HCT116 (cell line): ENCODE measurements at regions not wholly inside any gene's neighbourhood (a gene's known extent, or its start where the extent isn't known, plus 50 kb on each side); places are given as distances from the start of the nearest gene placed in this dataset.

Experiments used
- CEBPB ChIP-seq: IDR thresholded peaks from 2 replicates; pipeline ENCODE4 v1.6.1; 2012; ENCODE audit warnings: low read depth
- ELF1 ChIP-seq: IDR thresholded peaks from 2 replicates; pipeline ENCODE4 v1.6.1; 2012; ENCODE audit warnings: low read depth, borderline replicate concordance
- EZH2phosphoT487 ChIP-seq: fragments of 200-600 bp; IDR thresholded peaks from 2 replicates; pipeline ENCODE4 v1.6.1; 2018; ENCODE audit warnings: antibody characterized with exemption, borderline replicate concordance
- POLR2A ChIP-seq: IDR thresholded peaks from 2 replicates; pipeline ENCODE4 v1.7.0; 2011; ENCODE audit warnings: borderline replicate concordance; ENCODE audit not compliant: insufficient read depth, insufficient read length; ENCODE audit errors: extremely low read depth
- POLR2AphosphoS5 ChIP-seq: IDR thresholded peaks from 2 replicates; pipeline ENCODE4 v1.6.1; 2011; ENCODE audit warnings: mild to moderate bottlenecking, low read depth, low read length, moderate library complexity
- SIN3A ChIP-seq: IDR thresholded peaks from 2 replicates; pipeline ENCODE4 v1.6.1; 2012; ENCODE audit warnings: low read depth
- TF ChIP-seq, protein P1 (sequence below), 3 experiments: fragments of 200-600 bp in 1 of 3; sonication (generic) in 1 of 3; IDR thresholded peaks in 2 of 3; conservative IDR thresholded peaks in 1 of 3; 2 replicates each; pipeline ENCODE4 v1.5.1; 2012 to 2017; ENCODE audit warnings: low read depth in 2 of 3, low read length in 2 of 3, antibody characterized with exemption in 1 of 3, borderline replicate concordance in 1 of 3, control low read depth in 1 of 3, mild to moderate bottlenecking in 1 of 3, mixed read lengths in 1 of 3, mixed run types in 1 of 3, moderate library complexity in 1 of 3; ENCODE audit not compliant: insufficient read depth in 1 of 3
- TF ChIP-seq, protein P2 (sequence below): IDR thresholded peaks from 2 replicates; pipeline ENCODE4 v1.6.1; 2012; ENCODE audit warnings: low read depth

DNA sequence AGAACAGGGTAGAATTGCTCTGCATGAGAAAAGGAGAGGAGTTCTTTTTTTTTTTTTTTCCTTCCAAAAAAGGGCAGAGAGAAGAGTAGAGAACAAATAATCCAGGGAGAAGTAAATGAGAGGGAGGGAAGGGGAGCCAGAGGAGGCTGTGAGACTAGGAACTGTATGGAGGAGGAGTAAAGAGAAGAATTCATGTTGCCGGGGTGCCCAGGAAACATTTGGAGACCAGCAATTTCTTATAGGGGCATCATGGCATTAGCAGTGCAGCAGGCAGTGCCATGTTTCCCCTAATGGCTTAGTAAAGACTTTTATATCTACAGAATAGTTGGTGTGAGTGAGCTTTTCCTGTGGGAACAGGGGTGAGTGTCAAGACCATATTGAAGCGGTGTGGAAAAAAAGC lies 86.4 kb upstream of the SESTD1 start:
- TF ChIP-seq SIN3A, result no peak
- no peak for TF ChIP-seq CEBPB
- TF ChIP-seq POLR2A, result no peak
- no peak for TF ChIP-seq ELF1
- TF ChIP-seq, protein P1, sequence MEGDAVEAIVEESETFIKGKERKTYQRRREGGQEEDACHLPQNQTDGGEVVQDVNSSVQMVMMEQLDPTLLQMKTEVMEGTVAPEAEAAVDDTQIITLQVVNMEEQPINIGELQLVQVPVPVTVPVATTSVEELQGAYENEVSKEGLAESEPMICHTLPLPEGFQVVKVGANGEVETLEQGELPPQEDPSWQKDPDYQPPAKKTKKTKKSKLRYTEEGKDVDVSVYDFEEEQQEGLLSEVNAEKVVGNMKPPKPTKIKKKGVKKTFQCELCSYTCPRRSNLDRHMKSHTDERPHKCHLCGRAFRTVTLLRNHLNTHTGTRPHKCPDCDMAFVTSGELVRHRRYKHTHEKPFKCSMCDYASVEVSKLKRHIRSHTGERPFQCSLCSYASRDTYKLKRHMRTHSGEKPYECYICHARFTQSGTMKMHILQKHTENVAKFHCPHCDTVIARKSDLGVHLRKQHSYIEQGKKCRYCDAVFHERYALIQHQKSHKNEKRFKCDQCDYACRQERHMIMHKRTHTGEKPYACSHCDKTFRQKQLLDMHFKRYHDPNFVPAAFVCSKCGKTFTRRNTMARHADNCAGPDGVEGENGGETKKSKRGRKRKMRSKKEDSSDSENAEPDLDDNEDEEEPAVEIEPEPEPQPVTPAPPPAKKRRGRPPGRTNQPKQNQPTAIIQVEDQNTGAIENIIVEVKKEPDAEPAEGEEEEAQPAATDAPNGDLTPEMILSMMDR (IDR thresholded peaks at IDR 0.05 in 2 of 3, conservative IDR thresholded peaks at IDR 0.05 in 1 of 3; ENCODE audit: borderline replicate concordance in 1 of 3, insufficient read depth in 1 of 3, low read depth in 2 of 3, low read length in 2 of 3), result no peak
- no peak for TF ChIP-seq EZH2phosphoT487
- no peak for TF ChIP-seq POLR2AphosphoS5
- TF ChIP-seq, protein P2, sequence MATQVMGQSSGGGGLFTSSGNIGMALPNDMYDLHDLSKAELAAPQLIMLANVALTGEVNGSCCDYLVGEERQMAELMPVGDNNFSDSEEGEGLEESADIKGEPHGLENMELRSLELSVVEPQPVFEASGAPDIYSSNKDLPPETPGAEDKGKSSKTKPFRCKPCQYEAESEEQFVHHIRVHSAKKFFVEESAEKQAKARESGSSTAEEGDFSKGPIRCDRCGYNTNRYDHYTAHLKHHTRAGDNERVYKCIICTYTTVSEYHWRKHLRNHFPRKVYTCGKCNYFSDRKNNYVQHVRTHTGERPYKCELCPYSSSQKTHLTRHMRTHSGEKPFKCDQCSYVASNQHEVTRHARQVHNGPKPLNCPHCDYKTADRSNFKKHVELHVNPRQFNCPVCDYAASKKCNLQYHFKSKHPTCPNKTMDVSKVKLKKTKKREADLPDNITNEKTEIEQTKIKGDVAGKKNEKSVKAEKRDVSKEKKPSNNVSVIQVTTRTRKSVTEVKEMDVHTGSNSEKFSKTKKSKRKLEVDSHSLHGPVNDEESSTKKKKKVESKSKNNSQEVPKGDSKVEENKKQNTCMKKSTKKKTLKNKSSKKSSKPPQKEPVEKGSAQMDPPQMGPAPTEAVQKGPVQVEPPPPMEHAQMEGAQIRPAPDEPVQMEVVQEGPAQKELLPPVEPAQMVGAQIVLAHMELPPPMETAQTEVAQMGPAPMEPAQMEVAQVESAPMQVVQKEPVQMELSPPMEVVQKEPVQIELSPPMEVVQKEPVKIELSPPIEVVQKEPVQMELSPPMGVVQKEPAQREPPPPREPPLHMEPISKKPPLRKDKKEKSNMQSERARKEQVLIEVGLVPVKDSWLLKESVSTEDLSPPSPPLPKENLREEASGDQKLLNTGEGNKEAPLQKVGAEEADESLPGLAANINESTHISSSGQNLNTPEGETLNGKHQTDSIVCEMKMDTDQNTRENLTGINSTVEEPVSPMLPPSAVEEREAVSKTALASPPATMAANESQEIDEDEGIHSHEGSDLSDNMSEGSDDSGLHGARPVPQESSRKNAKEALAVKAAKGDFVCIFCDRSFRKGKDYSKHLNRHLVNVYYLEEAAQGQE, result no peak
